Vagina (tissue), 2 donors: ENCODE measurements at regions not wholly inside any gene's neighbourhood (a gene's known extent, or its start where the extent isn't known, plus 50 kb on each side); places are given as distances from the start of the nearest gene placed in this dataset.

Experiments used
- DNase-seq, 2 donors: peaks; one replicate each; pipeline ENCODE4 v3.0.0-alpha.2; 2017; ENCODE audit errors: extremely low spot score in 2 of 2
- H3K27ac ChIP-seq: fragments of 200-600 bp; sonication (generic); one replicate; pipeline ENCODE4 v1.5.1; 2019
- H3K27me3 ChIP-seq: fragments of 200-600 bp; sonication (generic); one replicate; pipeline ENCODE4 v1.5.1; 2019
- H3K36me3 ChIP-seq, 2 donors: fragments of 200-600 bp; sonication (generic); one replicate each; pipeline ENCODE4 v1.5.1; 2017 to 2019
- H3K4me1 ChIP-seq: fragments of 200-600 bp; sonication (generic); one replicate; pipeline ENCODE4 v1.5.1; 2019
- H3K4me3 ChIP-seq, 2 donors: fragments of 200-600 bp; sonication (generic); 1 replicate in 1 of 2; 2 replicates in 1 of 2; pipeline ENCODE4 v1.5.1; 2016 to 2019
- H3K9me3 ChIP-seq: fragments of 200-600 bp; sonication (generic); one replicate; pipeline ENCODE4 v1.5.1; 2019
- CTCF ChIP-seq, 3 experiments: fragments of 450-650 bp in 2 of 3; fragments of 200-600 bp in 1 of 3; sonication (generic) in 1 of 3; IDR thresholded peaks; one replicate each; pipeline ENCODE4 v1.5.1; 2017 to 2019; ENCODE audit warnings: antibody characterized with exemption in 3 of 3, mild to moderate bottlenecking in 2 of 3, moderate library complexity in 2 of 3
- POLR2A ChIP-seq, 2 donors: fragments of 450-650 bp; IDR thresholded peaks; one replicate each; pipeline ENCODE4 v1.6.1; 2017; ENCODE audit warnings: antibody characterized with exemption in 2 of 2, mild to moderate bottlenecking in 2 of 2, moderate library complexity in 2 of 2
- POLR2AphosphoS5 ChIP-seq, 2 donors: sonication (generic); formaldehyde crosslinking; IDR thresholded peaks; one replicate each; pipeline ENCODE4 v1.9.0; 2017; ENCODE audit warnings: antibody characterized with exemption in 2 of 2, mild to moderate bottlenecking in 2 of 2, low read depth in 1 of 2; ENCODE audit not compliant: insufficient read depth in 1 of 2
- intact Hi-C: fragments of 100-400 bp; cut with DNase I; formaldehyde crosslinking; loops from one replicate; pipeline ENCODE4 v1.15.1; 2023

GRCh38 chr5:53335115-53335514 lies 145.3 kb upstream of the FST start:
- Histone ChIP-seq H3K4me3 (no peak overlapping the region), H3K4me1 (no peaks in the 10 kb centered on the region), H3K27me3 (no peaks in the 10 kb centered on the region), H3K36me3 (no peaks in the 10 kb centered on the region), H3K9me3 (no peaks in the 10 kb centered on the region), H3K27ac (no peak overlapping the region)
- intact Hi-C loops: no loop called here
- DNase-seq: no peak
- TF ChIP-seq CTCF (IDR thresholded peaks at IDR 0.05): no peak
- TF ChIP-seq POLR2AphosphoS5 (IDR thresholded peaks at IDR 0.05; ENCODE audit: insufficient read depth in 1 of 2, low read depth in 1 of 2): no peak
- TF ChIP-seq POLR2A (IDR thresholded peaks at IDR 0.05): no peak

- Histone ChIP-seq H3K4me1 (no peaks in the 10 kb centered on the region), H3K9me3 (no peaks in the 10 kb centered on the region), H3K27ac (no peak overlapping the region), H3K27me3 (no peaks in the 10 kb centered on the region), H3K4me3 (no peak overlapping the region), H3K36me3 (no peaks in the 10 kb centered on the region)
- no peak for TF ChIP-seq POLR2AphosphoS5 (IDR thresholded peaks at IDR 0.05; ENCODE audit: insufficient read depth in 1 of 2, low read depth in 1 of 2)
- TF ChIP-seq POLR2A (IDR thresholded peaks at IDR 0.05): no peak
- no peak for TF ChIP-seq CTCF (IDR thresholded peaks at IDR 0.05)
- intact Hi-C loops: no loop called here
- DNase-seq: no peak
These were observed 142.6 kb upstream of the FST start for GRCh38 chr5:53337827-53338226.

GRCh38 chr5:53338971-53339370 lies 141.5 kb upstream of the FST start:
- no peaks in the 10 kb centered on the region for H3K4me1 ChIP-seq
- no peaks in the 10 kb centered on the region for H3K36me3 ChIP-seq
- no peak for DNase-seq
- no peak overlapping the region for H3K4me3 ChIP-seq
- no peaks in the 10 kb centered on the region for H3K27me3 ChIP-seq
- no peaks in the 10 kb centered on the region for H3K9me3 ChIP-seq
- H3K27ac ChIP-seq: no peak overlapping the region
- intact Hi-C loops: no loop called here
- TF ChIP-seq POLR2AphosphoS5 (IDR thresholded peaks at IDR 0.05; ENCODE audit: insufficient read depth in 1 of 2, low read depth in 1 of 2) (no peak), CTCF (IDR thresholded peaks at IDR 0.05) (no peak), POLR2A (IDR thresholded peaks at IDR 0.05) (no peak)

GRCh38 chr5:53339962-53340540 lies 140.4 kb upstream of the FST start:
- TF ChIP-seq CTCF (IDR thresholded peaks at IDR 0.05) (no peak), POLR2AphosphoS5 (IDR thresholded peaks at IDR 0.05; ENCODE audit: insufficient read depth in 1 of 2, low read depth in 1 of 2) (no peak), POLR2A (IDR thresholded peaks at IDR 0.05) (no peak)
- Histone ChIP-seq H3K27ac (no peak overlapping the region), H3K27me3 (no peaks in the 10 kb centered on the region), H3K9me3 (no peaks in the 10 kb centered on the region), H3K36me3 (no peaks in the 10 kb centered on the region), H3K4me3 (no peak overlapping the region), H3K4me1 (no peaks in the 10 kb centered on the region)
- no peak for DNase-seq
- intact Hi-C loops: no loop called here

- no peaks in the 10 kb centered on the region for H3K9me3 ChIP-seq
- H3K36me3 ChIP-seq: no peaks in the 10 kb centered on the region
- H3K4me1 ChIP-seq: no peaks in the 10 kb centered on the region
- intact Hi-C loops: no loop called here
- no peak for DNase-seq
- no peak overlapping the region for H3K4me3 ChIP-seq
- TF ChIP-seq POLR2A (IDR thresholded peaks at IDR 0.05) (no peak), CTCF (IDR thresholded peaks at IDR 0.05) (no peak), POLR2AphosphoS5 (IDR thresholded peaks at IDR 0.05; ENCODE audit: insufficient read depth in 1 of 2, low read depth in 1 of 2) (no peak)
- no peak overlapping the region for H3K27ac ChIP-seq
- no peaks in the 10 kb centered on the region for H3K27me3 ChIP-seq
These were observed 139.3 kb upstream of the FST start for GRCh38 chr5:53340956-53341750.
